ENCODE measurements at regions not wholly inside any gene's neighbourhood (a gene's known extent, or its start where the extent isn't known, plus 50 kb on each side); places are given as distances from the start of the nearest gene placed in this dataset.

DNA sequence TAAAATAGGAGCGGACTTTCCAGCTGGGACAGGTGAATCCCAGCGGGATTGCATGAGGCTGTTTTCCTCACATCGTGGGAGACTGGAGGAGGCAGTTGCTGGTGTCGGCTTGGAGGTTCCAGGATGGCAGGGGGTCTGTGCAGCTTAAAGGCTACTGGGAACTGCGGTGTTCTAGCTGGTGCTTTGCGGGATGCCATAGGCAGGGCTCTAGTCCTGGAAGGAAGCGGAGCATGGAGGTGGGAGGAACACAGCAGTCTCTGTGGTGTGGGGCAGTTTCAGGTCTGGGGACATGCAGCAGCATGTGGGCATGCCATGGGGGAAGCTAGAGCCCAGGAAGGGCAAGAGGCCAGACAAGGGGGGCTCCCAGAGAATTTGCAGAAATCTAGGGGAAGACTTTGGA, 141.5 kb downstream of the NSG2 start:
- no peak for TF ChIP-seq POLR2A (IDR thresholded peaks at IDR 0.05)
- no peak for TF ChIP-seq CTCF (IDR thresholded peaks at IDR 0.05)
- no peak for TF ChIP-seq EP300 (IDR thresholded peaks at IDR 0.05)

All from tibial nerve (tissue), 4 donors.